Spleen (tissue), 11 donors: ENCODE measurements at regions not wholly inside any gene's neighbourhood (a gene's known extent, or its start where the extent isn't known, plus 50 kb on each side); places are given as distances from the start of the nearest gene placed in this dataset.

Experiments
- DNase-seq: peaks from one replicate; pipeline ENCODE4 v3.0.0-alpha.2; 2020
- H3K27ac ChIP-seq, 8 donors: fragments of 200-600 bp; sonication (generic) in 7 of 8; 1 replicate in 4 of 8; 2 replicates in 4 of 8; pipeline versions ENCODE4 v1.5.0 to v1.8.0; 2016 to 2021; ENCODE audit warnings: inconsistent platforms in 4 of 8, mild to moderate bottlenecking in 4 of 8, moderate library complexity in 1 of 8
- H3K27me3 ChIP-seq, 7 donors: fragments of 200-600 bp; sonication (generic) in 6 of 7; replicated peaks in 1 of 7; 1 replicate in 4 of 7; 2 replicates in 3 of 7; pipeline versions ENCODE4 v1.5.0 to v1.8.0; 2016 to 2021; ENCODE audit warnings: inconsistent platforms in 3 of 7, mild to moderate bottlenecking in 1 of 7
- H3K36me3 ChIP-seq, 6 donors: fragments of 200-600 bp; sonication (generic) in 5 of 6; 1 replicate in 4 of 6; 2 replicates in 2 of 6; pipeline versions ENCODE4 v1.5.0 to v1.8.0; 2016 to 2021; ENCODE audit warnings: inconsistent platforms in 2 of 6
- H3K4me1 ChIP-seq, 6 donors: fragments of 200-600 bp; sonication (generic) in 5 of 6; 1 replicate in 3 of 6; 2 replicates in 3 of 6; pipeline versions ENCODE4 v1.5.0 to v1.8.0; 2016 to 2021; ENCODE audit warnings: inconsistent platforms in 3 of 6
- H3K4me3 ChIP-seq, 8 donors: fragments of 200-600 bp; sonication (generic) in 7 of 8; 1 replicate in 4 of 8; 2 replicates in 4 of 8; pipeline versions ENCODE4 v1.5.0 to v1.8.0; 2016 to 2021; ENCODE audit warnings: inconsistent platforms in 4 of 8, mild to moderate bottlenecking in 4 of 8, moderate library complexity in 2 of 8
- H3K9me3 ChIP-seq, 8 donors: fragments of 200-600 bp; sonication (generic) in 7 of 8; 1 replicate in 4 of 8; 2 replicates in 4 of 8; pipeline versions ENCODE4 v1.5.0 to v1.8.0; 2016 to 2021; ENCODE audit warnings: inconsistent platforms in 4 of 8
- CTCF ChIP-seq, 11 experiments: fragments of 200-600 bp in 7 of 11; fragments of 450-650 bp in 4 of 11; sonication (generic) in 4 of 11; IDR thresholded peaks in 8 of 11; conservative IDR thresholded peaks in 3 of 11; 1 replicate in 7 of 11; 2 replicates in 4 of 11; pipeline versions ENCODE4 v1.4.0 to v1.8.0; 2016 to 2021; ENCODE audit warnings: antibody characterized with exemption in 11 of 11, inconsistent platforms in 4 of 11, mild to moderate bottlenecking in 1 of 11
- POLR2A ChIP-seq, 3 donors: fragments of 450-650 bp; IDR thresholded peaks; one replicate each; pipeline ENCODE4 v1.5.1; 2017; ENCODE audit warnings: antibody characterized with exemption in 3 of 3, mild to moderate bottlenecking in 1 of 3
- POLR2AphosphoS5 ChIP-seq, 3 donors: sonication (generic); formaldehyde crosslinking; IDR thresholded peaks; one replicate each; pipeline ENCODE4 v1.5.1; 2017; ENCODE audit warnings: antibody characterized with exemption in 3 of 3
- WGBS, 5 donors: extraction: QIAGEN DNeasy Blood & Tissue Kit in 3 of 5; methylation state at CpG; one replicate each; pipeline versions ENCODE4 v1.1.5 to v1.1.7; 2013 to 2018; 5-methylcytosine and 5-hydroxymethylcytosine counted together
- intact Hi-C: fragments of 100-400 bp; cut with DNase I; formaldehyde crosslinking; loops from one replicate; pipeline ENCODE4 v1.15.0; 2023; ENCODE audit warnings: low total_unique reads
- donor health status: healthy with polysubstance abuse.
- donor health status: DM: no; HTN: no; CAD: no; lungs with moderate emphysema.
- donor health status: DM: no; HTN: no; CAD: no.
- donor health status: Bipolar disorder and iron deficiency.
- donor health status: healthy.
- donor health status: DM: no; HTN: no; CAD: no.
- donor health status: DM: yes; HTN: yes; CAD: no.

GRCh38 chr5:147154809-147155208 lies 80.0 kb upstream of the STK32A start:
- intact Hi-C loops = no loop called here

GRCh38 chr5:147156012-147156411 lies 78.8 kb upstream of the STK32A start:
- intact Hi-C loops = no loop called here
- H3K27me3 ChIP-seq = no peaks in the 10 kb centered on the region
- H3K36me3 ChIP-seq = no peaks in the 10 kb centered on the region
- H3K4me3 ChIP-seq = no peak overlapping the region
- 69 to 83% (median 75%) methylated on average over 5 of the region's 5 CpGs for WGBS, 5 donors
- TF ChIP-seq POLR2AphosphoS5 (IDR thresholded peaks at IDR 0.05) = no peak
- TF ChIP-seq CTCF (IDR thresholded peaks at IDR 0.05 in 8 of 11, conservative IDR thresholded peaks at IDR 0.05 in 3 of 11) = no peak
- no peak for TF ChIP-seq POLR2A (IDR thresholded peaks at IDR 0.05)
- H3K4me1 ChIP-seq = no peaks in the 10 kb centered on the region
- H3K9me3 ChIP-seq = no peaks in the 10 kb centered on the region
- no peak for DNase-seq
- no peak overlapping the region for H3K27ac ChIP-seq

More at GRCh38 chr5:147154809-147155208, 80.0 kb upstream of the STK32A start:
- no peaks in the 10 kb centered on the region for H3K9me3 ChIP-seq
- no peak for DNase-seq
- H3K36me3 ChIP-seq = no peaks in the 10 kb centered on the region
- no peaks in the 10 kb centered on the region for H3K27me3 ChIP-seq
- WGBS, 5 donors = 68 to 81% (median 76%) methylated on average over 3 of the region's 3 CpGs
- H3K4me1 ChIP-seq = no peaks in the 10 kb centered on the region
- H3K27ac ChIP-seq = no peak overlapping the region
- no peak overlapping the region for H3K4me3 ChIP-seq
- TF ChIP-seq CTCF (IDR thresholded peaks at IDR 0.05 in 8 of 11, conservative IDR thresholded peaks at IDR 0.05 in 3 of 11) (no peak), POLR2AphosphoS5 (IDR thresholded peaks at IDR 0.05) (no peak), POLR2A (IDR thresholded peaks at IDR 0.05) (no peak)

GRCh38 chr5:147160902-147161700 lies 73.7 kb upstream of the STK32A start:
- DNase-seq = no peak
- H3K36me3 ChIP-seq = no peaks in the 10 kb centered on the region
- H3K9me3 ChIP-seq = no peaks in the 10 kb centered on the region
- H3K4me3 ChIP-seq = no peak overlapping the region
- no peaks in the 10 kb centered on the region for H3K4me1 ChIP-seq
- peak overlapping the region in 3 of 8 donors; percentile 28 to 52 (median 49) for H3K27ac ChIP-seq
- WGBS, 5 donors = 53 to 76% (median 59%) methylated on average over 3 of the region's 3 CpGs
- intact Hi-C loops = no loop called here
- TF ChIP-seq POLR2A (IDR thresholded peaks at IDR 0.05) = no peak
- TF ChIP-seq CTCF (IDR thresholded peaks at IDR 0.05 in 8 of 11, conservative IDR thresholded peaks at IDR 0.05 in 3 of 11) = no peak
- TF ChIP-seq POLR2AphosphoS5 (IDR thresholded peaks at IDR 0.05) = no peak
- H3K27me3 ChIP-seq = no peaks in the 10 kb centered on the region

- no peaks in the 10 kb centered on the region for H3K27me3 ChIP-seq
- no peak for DNase-seq
- intact Hi-C loops = no loop called here
- no peaks in the 10 kb centered on the region for H3K9me3 ChIP-seq
- no peaks in the 10 kb centered on the region for H3K36me3 ChIP-seq
- 86 to 93% (median 88%) methylated on average over 7 of the region's 7 CpGs for WGBS, 5 donors
- TF ChIP-seq POLR2AphosphoS5 (IDR thresholded peaks at IDR 0.05) (no peak), POLR2A (IDR thresholded peaks at IDR 0.05) (no peak), CTCF (IDR thresholded peaks at IDR 0.05 in 8 of 11, conservative IDR thresholded peaks at IDR 0.05 in 3 of 11) (no peak)
- H3K27ac ChIP-seq = no peak overlapping the region
- H3K4me3 ChIP-seq = no peak overlapping the region
- no peaks in the 10 kb centered on the region for H3K4me1 ChIP-seq
Observed at GRCh38 chr5:147162740-147163139, 72.1 kb upstream of the STK32A start.
